Fibroblast of the aortic adventitia (primary cell): ENCODE measurements at regions not wholly inside any gene's neighbourhood (a gene's known extent, or its start where the extent isn't known, plus 50 kb on each side); places are given as distances from the start of the nearest gene placed in this dataset.
"Not testable (repeated sequence)": the region's sequence is repeated elsewhere in the genome, so short reads cannot be mapped to it uniquely, and the experiment has no call there.

Experiments
- DNase-seq: peaks from one replicate; pipeline ENCODE4 v3.0.0-alpha.2; 2010; ENCODE audit warnings: low read depth
- H3K4me3 ChIP-seq: 2 replicates; pipeline ENCODE4 v1.5.1; 2011; ENCODE audit warnings: low read depth, mild to moderate bottlenecking, control low read depth, low read length, moderate library complexity
- TF ChIP-seq, protein P1 (sequence below): IDR thresholded peaks from 2 replicates; pipeline ENCODE4 v1.5.1; 2011; ENCODE audit warnings: mild to moderate bottlenecking, low read length, control low read depth, inconsistent platforms; ENCODE audit not compliant: insufficient read depth

DNA sequence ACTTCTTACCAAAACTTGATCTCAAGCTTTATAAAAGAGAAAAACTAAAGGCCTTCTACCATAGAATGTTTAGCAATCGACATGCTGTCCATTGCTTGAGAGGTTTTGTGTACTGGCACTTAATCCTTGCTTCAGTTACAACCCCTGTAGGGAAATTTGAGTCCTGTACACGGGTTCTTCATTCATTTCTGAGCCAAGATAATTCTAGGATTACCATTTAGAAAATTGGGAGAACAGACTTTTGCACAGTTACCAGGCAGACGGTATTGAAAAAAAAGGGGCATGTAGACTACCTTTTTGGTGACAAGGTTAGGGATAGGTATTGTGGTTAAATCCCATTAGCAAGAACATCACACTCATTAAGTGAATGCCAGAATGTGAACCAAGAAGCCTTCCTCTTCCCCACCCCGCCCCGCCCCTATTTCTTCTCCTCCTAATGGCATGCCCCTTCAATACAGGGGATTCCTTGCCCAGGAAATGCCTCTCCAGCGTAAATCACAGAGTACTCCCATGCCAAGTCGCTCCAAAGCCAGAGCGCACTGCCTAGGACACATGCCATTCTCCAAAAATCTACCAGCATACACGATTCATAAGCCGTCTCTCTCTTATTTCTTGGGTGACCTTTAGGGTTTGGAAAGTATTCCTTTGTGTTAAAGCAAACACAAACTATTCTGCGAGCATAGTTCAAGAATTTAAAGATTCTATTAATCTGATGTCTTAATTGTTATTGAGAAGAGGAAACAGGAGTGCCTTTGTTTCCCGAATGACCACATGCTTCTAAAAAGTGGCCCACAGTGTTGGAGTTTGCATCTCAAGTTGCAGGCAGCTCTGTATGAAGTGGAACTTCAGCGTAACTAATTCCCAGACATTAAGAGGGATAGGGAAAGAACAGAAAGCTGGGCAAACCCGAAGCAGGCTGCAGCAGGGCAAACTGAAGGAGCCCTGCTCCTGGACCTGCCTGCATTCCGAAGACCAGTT, 164.0 kb upstream of the NR2F2 start:
- TF ChIP-seq, protein P1, sequence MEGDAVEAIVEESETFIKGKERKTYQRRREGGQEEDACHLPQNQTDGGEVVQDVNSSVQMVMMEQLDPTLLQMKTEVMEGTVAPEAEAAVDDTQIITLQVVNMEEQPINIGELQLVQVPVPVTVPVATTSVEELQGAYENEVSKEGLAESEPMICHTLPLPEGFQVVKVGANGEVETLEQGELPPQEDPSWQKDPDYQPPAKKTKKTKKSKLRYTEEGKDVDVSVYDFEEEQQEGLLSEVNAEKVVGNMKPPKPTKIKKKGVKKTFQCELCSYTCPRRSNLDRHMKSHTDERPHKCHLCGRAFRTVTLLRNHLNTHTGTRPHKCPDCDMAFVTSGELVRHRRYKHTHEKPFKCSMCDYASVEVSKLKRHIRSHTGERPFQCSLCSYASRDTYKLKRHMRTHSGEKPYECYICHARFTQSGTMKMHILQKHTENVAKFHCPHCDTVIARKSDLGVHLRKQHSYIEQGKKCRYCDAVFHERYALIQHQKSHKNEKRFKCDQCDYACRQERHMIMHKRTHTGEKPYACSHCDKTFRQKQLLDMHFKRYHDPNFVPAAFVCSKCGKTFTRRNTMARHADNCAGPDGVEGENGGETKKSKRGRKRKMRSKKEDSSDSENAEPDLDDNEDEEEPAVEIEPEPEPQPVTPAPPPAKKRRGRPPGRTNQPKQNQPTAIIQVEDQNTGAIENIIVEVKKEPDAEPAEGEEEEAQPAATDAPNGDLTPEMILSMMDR = no peak
- no peak for DNase-seq
- H3K4me3 ChIP-seq = no peak overlapping the region

- H3K4me3 ChIP-seq, DNase-seq: not testable (repeated sequence)
These were observed 159.9 kb upstream of the NR2F2 start for GRCh38 chr15:96170616-96170978.

GRCh38 chr15:96170979-96171739, 159.3 kb upstream of the NR2F2 start:
- TF ChIP-seq, protein P1 = no peak
- H3K4me3 ChIP-seq = no peak overlapping the region
- no peak for DNase-seq

DNA sequence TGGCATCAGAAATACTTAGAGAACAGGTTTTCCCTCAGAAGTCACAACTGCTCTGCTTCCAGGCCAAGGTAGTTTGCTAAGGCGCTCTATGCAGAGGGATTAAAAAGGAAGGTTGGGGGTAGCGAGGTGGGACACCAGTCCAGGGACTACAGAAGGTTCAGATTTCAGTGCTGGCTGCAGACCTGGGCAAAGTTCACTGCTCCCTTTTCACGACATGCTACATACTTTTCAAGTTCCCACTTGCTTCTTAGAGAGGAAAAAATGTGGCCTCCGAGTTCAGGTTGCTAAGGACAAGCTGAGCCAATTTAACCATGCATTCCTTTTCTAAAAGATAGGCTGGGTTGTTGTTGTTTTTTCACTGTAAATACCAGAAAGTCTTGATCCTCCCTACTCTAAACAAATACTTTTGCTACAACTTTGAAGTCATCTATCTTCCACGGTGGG, 158.6 kb upstream of the NR2F2 start:
- no peak overlapping the region for H3K4me3 ChIP-seq
- TF ChIP-seq, protein P1 = no peak
- DNase-seq = no peak

- DNase-seq = no peak
- TF ChIP-seq, protein P1 = no peak
- no peak overlapping the region for H3K4me3 ChIP-seq
These were observed 158.1 kb upstream of the NR2F2 start for GRCh38 chr15:96172417-96172816.

GRCh38 chr15:96176831-96177230, 153.7 kb upstream of the NR2F2 start:
- H3K4me3 ChIP-seq = no peak overlapping the region
- DNase-seq = no peak
- TF ChIP-seq, protein P1 = no peak

DNA sequence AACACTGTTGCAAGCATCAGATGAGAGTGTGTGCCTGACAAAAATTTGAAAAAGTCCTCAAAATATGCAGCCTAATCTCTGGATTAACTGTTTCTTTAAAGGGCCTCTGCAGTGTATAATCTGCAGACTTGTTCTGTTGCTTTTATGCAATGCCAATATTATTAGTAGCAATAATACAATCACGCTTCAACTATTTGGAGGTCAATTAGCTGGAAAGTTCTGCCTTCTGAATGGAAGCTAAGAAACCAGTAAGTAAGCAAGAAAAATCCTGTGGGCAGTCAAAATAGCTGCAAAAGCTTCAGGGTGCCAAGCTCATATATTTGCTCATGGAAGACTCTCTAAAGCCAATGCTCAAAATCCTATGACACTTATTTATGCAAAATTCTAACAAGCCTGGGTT, 153.2 kb upstream of the NR2F2 start:
- H3K4me3 ChIP-seq = no peak overlapping the region
- TF ChIP-seq, protein P1 = no peak
- DNase-seq = no peak
